ENCODE measurements at regions not wholly inside any gene's neighbourhood (a gene's known extent, or its start where the extent isn't known, plus 50 kb on each side); places are given as distances from the start of the nearest gene placed in this dataset.
"Not testable (repeated sequence)": the region's sequence is repeated elsewhere in the genome, so short reads cannot be mapped to it uniquely, and the experiment has no call there.

DNA sequence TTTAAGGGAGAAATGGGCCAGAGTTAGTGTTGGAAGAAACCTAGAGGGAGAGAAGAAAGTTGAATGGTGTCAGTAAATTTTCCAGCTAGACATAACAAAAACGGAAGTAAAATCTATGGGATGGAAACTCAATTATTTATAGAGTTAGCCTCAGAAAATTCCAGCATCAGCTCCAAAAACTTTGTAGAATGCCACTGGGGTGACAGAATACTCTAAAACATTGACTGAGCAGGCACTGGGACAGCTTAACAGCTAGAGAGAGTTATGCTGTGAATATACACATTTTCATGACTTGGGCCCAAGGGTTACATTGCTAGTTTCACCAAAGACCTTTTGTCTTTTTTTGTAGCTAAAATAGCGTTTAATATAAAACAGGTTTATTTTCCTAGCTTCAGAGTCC lies 226.3 kb downstream of the PHLDA1 start:
- DNase-seq (ENCODE audit: low read depth in 2 of 2), result no peak

DNA sequence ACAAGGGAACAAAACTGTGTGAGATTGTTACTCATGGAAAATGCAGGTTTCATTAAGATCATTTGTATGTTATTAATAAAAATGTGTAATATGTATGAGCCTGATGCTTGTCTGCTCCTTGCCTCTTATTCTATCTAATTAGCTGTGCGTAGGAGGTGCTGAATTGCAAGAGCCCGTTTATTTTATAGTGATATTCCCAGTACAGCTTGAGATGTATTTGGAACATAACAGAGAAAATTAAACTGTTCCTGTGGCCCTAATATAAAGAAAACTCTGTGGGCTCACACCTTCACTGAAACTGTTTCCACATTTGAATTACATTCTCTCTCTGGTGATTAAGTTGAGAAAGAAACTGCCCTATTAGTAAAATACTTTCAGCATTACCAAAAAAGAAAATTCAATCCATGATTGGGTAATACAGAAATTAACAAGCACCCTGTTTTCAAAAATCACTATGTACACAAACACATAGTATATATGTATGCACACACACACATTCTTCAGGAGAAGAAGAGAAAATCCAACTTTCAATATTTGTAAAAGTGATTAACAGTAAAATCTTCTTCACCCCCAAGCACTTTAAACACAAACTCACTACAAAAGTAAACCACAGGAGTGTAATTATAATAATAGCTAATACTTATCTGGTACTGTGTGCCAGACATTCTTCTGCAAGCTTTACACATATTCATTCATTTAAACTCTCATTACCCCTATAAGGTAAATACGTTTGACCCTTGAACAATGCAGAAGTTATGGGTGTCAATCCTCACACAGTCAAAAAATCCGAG lies 233.2 kb downstream of the PHLDA1 start:
- DNase-seq (ENCODE audit: low read depth in 2 of 2), result no peak

DNA sequence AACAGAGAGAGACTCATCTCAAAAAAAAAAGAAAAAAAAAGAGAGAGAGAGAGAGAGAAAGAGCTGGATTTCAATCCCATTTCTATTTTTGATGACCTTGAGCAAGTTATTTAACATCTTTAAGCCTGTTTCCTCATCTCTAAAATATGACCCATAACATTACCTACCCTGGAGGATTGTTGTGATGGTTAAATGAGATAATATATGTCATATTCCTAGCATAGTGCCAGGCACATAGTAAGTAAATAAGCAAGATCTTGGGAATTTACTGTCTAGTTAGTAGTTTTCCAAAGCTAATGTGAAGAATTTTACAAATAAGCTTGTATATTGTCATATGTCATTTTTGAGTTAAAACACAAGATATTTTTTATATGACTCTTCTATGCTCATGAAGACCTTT lies 236.5 kb downstream of the PHLDA1 start:
- DNase-seq (ENCODE audit: low read depth in 2 of 2), result no peak

- no peak for DNase-seq (ENCODE audit: low read depth in 2 of 2)
Measured at GRCh38 chr12:75792687-75793086, 238.9 kb downstream of the PHLDA1 start.

GRCh38 chr12:75790219-75790618 lies 241.4 kb downstream of the PHLDA1 start:
- no peak for DNase-seq (ENCODE audit: low read depth in 2 of 2)

GRCh38 chr12:75787146-75787545 lies 244.4 kb downstream of the PHLDA1 start:
- DNase-seq (ENCODE audit: low read depth in 2 of 2), result not testable (repeated sequence)

DNA sequence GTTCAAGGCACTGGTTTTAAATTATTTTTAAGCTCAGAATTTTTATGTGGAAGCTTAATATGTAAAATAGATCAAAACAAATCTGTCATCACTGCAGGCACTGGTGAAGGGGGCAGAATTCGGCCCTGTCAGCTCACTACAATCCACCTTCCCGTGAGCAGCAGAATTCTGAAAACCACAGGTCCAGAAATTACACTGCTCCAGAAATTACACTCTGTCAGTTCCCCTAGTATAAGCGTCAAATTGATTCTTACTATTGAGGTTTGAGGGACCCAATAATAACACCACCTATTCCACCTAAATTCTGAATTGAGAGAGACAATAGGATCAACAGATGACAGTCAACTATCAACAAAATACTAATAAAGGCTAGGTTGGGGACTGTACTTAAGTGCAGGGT lies 245.5 kb downstream of the PHLDA1 start:
- DNase-seq (ENCODE audit: low read depth in 2 of 2), result no peak

GRCh38 chr12:75784591-75784990 lies 247.0 kb downstream of the PHLDA1 start:
- no peak for DNase-seq (ENCODE audit: low read depth in 2 of 2)

DNA sequence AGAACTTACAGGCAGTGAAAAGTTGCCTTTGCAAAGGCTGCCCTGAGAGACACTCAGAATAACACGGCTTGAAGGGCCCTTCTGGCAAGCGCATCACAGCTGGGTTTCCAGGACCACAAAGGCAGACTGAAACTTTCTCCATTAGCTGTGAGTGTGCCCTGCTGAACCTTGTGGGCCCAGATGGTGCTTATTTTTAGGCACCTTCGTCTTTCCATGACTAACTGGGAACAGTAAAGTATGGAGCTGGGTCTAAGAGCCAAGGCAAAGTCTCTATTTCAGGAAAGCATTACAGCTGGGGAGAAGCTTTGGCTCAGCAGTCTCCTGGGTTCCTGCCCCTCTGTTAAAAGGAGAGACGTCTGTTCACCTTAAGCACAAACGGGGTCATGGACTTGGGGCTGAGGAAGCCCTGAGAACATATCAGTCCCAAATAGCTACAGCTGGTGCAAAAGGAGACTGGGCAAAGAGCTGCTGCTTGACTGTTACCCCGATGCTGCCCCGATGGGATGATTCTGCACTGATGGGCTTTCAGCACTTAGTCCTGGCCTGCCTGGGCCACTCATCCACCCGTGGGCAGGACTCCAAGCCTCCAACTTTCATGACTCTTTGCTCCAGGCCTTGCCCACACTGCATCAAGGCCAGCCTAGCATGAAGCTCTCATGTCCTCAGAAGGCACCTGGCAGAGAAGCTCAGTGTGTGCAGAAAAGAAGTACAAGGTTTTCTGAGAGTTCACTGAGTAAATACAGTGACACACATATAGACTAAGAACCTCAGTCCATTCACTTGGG lies 248.3 kb downstream of the PHLDA1 start:
- no peak for DNase-seq (ENCODE audit: low read depth in 2 of 2)

- DNase-seq (ENCODE audit: low read depth in 2 of 2), result no peak
Measured at GRCh38 chr12:75782069-75782581, 249.5 kb downstream of the PHLDA1 start.

DNA sequence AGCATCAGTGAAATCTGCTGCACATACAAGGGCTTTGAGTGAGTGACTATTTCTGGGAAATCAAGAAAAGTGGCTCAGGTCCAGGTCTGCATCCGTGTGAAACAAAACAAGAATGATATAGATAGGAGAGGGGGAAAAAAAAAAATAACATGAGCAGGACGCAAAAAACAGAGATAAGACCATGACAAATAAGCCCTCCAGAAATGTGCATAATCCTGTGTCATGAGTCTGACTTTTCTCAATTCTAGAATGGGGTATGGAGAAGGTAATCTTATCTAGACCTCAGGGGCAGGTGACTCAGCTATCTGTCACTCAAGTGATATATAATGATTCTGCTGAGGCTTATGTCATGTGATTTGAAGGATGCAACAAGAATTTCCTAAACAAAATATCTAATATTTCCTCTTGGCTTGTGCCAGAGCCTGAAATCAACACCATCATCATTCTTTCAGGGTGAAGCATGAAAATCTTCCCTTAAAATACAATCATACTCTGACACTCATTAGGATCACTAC lies 250.0 kb downstream of the PHLDA1 start:
- peak in 1 of 2 donors; percentile 5 for DNase-seq (ENCODE audit: low read depth in 2 of 2)

- no peak for DNase-seq (ENCODE audit: low read depth in 2 of 2)
Measured at GRCh38 chr12:75779891-75780496, 251.6 kb downstream of the PHLDA1 start.

DNA sequence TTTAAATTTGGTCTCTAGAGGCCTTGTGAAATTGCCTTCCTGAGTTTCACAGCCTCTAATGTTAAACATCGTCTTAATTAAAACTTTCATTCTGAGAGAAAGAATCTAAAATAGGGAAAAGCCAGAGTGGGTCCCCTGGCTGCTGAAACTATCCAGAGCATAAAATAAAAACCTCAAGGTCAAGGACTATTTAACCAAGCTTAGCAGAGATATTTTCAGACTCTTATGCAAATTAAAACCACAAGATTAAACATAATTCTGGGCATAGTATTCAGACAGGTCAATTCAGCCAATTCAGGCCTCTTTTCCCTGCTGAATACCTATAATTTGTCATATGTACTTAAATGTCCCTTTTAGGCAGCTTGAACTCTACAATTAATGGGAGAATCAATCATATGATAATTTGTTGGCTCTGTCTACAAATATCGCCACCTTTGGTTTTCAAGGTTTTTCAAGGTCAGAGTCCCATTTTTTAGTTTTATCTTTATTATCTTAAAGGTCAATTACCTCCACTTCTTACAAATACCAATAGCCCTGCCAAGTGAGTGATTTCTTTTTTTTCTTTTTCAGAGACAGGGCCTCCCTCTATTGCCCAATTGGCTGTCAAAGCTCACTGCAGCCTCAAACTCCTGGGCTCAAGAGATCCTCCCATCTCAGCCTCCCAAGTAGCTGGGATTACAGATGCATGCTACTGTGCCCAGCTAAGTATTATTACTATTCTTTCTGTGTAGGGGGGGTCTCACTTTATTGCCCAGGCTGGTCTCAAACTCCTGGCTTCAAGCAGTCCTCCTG lies 257.1 kb downstream of the PHLDA1 start:
- no peak for DNase-seq (ENCODE audit: low read depth in 2 of 2)

GRCh38 chr12:75773377-75773776 lies 258.2 kb downstream of the PHLDA1 start:
- no peak for DNase-seq (ENCODE audit: low read depth in 2 of 2)

- DNase-seq (ENCODE audit: low read depth in 2 of 2), result no peak
Measured at GRCh38 chr12:75771023-75771422, 259.6 kb upstream of the KRR1 start.

DNA sequence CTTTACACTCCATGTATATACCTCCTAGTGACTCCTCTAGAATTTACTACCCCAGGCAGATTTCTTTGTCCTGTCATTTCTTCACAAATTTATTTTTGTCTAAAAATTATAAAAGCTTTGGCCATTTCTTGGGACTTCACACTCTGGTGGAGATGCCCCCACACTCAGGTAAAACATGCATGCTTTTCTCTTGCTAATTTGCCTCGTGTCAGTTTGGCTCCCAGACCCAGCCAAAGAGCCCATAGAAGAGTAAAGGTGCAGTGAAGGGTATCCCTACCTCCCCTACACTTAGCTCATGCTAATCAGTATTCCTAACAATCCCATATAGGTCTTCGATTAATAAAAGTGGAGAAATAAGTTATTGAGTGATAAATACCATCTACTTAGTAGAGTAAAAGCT lies 256.5 kb upstream of the KRR1 start:
- no peak for DNase-seq (ENCODE audit: low read depth in 2 of 2)

- no peak for DNase-seq (ENCODE audit: low read depth in 2 of 2)
Measured at GRCh38 chr12:75766263-75767160, 255.1 kb upstream of the KRR1 start.

GRCh38 chr12:75765170-75766059 lies 254.0 kb upstream of the KRR1 start:
- DNase-seq (ENCODE audit: low read depth in 2 of 2), result no peak

DNA sequence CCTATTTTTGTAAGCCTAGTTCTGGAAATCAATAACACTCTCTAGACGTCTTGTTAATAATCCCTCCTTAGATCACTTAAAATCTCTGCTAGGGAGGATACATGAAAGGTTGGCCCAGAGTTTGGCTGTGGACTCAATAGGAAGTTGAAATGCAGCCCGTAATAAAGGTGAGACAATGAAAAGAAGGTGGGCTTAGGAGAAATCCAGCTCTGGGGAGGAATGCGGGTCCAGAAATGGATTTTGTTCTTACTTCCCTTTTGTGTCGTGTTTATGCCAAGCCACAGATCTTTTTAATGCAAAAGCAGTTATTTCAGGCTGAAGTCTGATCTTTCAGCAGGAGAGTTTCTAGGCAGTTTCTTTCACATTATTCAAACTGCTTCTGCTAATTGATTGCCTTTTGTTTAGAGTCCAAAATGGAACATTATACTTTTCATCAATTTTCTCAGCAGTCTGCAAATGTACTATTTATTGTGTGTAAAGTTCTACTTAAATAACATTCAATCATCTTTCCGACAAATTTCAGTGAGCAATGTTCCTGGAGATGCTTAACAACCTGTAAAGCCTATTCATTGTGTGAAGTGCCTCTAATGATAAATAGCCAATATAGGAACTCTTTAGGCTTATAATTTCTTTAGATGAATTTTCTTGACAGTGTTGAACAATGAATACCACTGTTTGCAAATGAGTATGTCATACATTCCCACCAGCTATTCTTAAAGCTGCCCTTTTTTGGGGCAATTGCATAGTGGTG lies 252.9 kb upstream of the KRR1 start:
- no peak for DNase-seq (ENCODE audit: low read depth in 2 of 2)

Measured in stimulated activated CD4-positive, alpha-beta T cell treated with anti-CD3 and anti-CD28 coated beads, Interleukin-15, amount 100 ng/mL, for 48 hours (primary cell).